HepG2 (cell line): ENCODE measurements at regions not wholly inside any gene's neighbourhood (a gene's known extent, or its start where the extent isn't known, plus 50 kb on each side); places are given as distances from the start of the nearest gene placed in this dataset.

Source experiments
- EED ChIP-seq: sonication (generic); formaldehyde crosslinking; IDR thresholded peaks from 2 replicates; pipeline ENCODE4 v1.5.0; 2020; ENCODE audit warnings: mild to moderate bottlenecking, missing genetic modification reagents
- ELF1 ChIP-seq: sonication (generic); formaldehyde crosslinking; IDR thresholded peaks from 2 replicates; pipeline ENCODE4 v1.4.0; 2020; ENCODE audit warnings: missing genetic modification reagents
- MAFG ChIP-seq: sonication (generic); formaldehyde crosslinking; IDR thresholded peaks from 2 replicates; pipeline ENCODE4 v1.5.1; 2020; ENCODE audit warnings: mild to moderate bottlenecking, missing genetic modification reagents
- PHF20 ChIP-seq: sonication (generic); formaldehyde crosslinking; IDR thresholded peaks from 2 replicates; pipeline ENCODE4 v1.5.0; 2020; ENCODE audit warnings: mild to moderate bottlenecking, missing genetic modification reagents
- POLR2AphosphoS5 ChIP-seq: IDR thresholded peaks from 2 replicates; pipeline ENCODE4 v1.6.1; 2012; ENCODE audit warnings: low read depth, low read length
- RFX5 ChIP-seq: IDR thresholded peaks from 2 replicates; pipeline ENCODE4 v1.6.1; 2011; ENCODE audit warnings: low read depth, low read length, improper control_type of control experiment
- SMC3 ChIP-seq: IDR thresholded peaks from 2 replicates; pipeline ENCODE4 v1.6.1; 2011; ENCODE audit warnings: low read length, improper control_type of control experiment
- ZNF251 ChIP-seq: sonication (generic); formaldehyde crosslinking; IDR thresholded peaks from 2 replicates; pipeline ENCODE4 v1.9.0; 2021; ENCODE audit warnings: mild to moderate bottlenecking, missing genetic modification reagents
- ZNF879 ChIP-seq: sonication (generic); formaldehyde crosslinking; IDR thresholded peaks from 2 replicates; pipeline ENCODE4 v1.8.1; 2023; ENCODE audit warnings: missing genetic modification reagents
- TF ChIP-seq, protein P1 (sequence below): sonication (generic); formaldehyde crosslinking; IDR thresholded peaks from 2 replicates; pipeline ENCODE4 v1.5.0; 2020; ENCODE audit warnings: mild to moderate bottlenecking, missing genetic modification reagents, moderate library complexity
- TF ChIP-seq, protein P2 (sequence below): sonication (generic); formaldehyde crosslinking; IDR thresholded peaks from 2 replicates; pipeline ENCODE4 v1.5.1; 2020; ENCODE audit warnings: missing genetic modification reagents, mild to moderate bottlenecking, borderline replicate concordance

DNA sequence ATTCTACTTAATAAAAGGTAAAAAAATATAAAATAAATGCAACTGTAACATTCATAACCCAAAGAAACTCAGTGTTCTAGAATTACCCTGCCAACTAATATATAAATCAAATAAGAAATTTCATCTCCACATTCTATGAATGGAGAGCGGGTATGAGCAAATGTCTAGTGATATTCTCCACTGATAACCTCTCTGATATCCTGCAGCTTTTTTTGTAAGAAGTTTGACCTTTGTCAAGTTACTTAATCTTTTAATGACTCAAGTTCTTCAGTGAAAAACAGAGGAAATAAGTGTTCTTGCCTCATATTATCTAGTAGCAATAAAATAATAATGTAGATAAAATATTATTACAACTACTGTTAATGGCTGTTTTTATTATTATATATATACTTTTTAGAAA is 1275.6 kb upstream of the CDH9 start:
- TF ChIP-seq ZNF251 (CRISPR knock-in tag) = no peak
- TF ChIP-seq, protein P1, sequence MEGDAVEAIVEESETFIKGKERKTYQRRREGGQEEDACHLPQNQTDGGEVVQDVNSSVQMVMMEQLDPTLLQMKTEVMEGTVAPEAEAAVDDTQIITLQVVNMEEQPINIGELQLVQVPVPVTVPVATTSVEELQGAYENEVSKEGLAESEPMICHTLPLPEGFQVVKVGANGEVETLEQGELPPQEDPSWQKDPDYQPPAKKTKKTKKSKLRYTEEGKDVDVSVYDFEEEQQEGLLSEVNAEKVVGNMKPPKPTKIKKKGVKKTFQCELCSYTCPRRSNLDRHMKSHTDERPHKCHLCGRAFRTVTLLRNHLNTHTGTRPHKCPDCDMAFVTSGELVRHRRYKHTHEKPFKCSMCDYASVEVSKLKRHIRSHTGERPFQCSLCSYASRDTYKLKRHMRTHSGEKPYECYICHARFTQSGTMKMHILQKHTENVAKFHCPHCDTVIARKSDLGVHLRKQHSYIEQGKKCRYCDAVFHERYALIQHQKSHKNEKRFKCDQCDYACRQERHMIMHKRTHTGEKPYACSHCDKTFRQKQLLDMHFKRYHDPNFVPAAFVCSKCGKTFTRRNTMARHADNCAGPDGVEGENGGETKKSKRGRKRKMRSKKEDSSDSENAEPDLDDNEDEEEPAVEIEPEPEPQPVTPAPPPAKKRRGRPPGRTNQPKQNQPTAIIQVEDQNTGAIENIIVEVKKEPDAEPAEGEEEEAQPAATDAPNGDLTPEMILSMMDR = no peak
- TF ChIP-seq ZNF879 (CRISPR knock-in tag) = no peak
- TF ChIP-seq PHF20 (CRISPR knock-in tag) = no peak
- TF ChIP-seq POLR2AphosphoS5 = no peak
- TF ChIP-seq RFX5 = no peak
- no peak for TF ChIP-seq EED (CRISPR knock-in tag)
- TF ChIP-seq ELF1 (CRISPR knock-in tag) = no peak
- no peak for TF ChIP-seq SMC3
- TF ChIP-seq MAFG (CRISPR knock-in tag) = no peak
- TF ChIP-seq, protein P2, sequence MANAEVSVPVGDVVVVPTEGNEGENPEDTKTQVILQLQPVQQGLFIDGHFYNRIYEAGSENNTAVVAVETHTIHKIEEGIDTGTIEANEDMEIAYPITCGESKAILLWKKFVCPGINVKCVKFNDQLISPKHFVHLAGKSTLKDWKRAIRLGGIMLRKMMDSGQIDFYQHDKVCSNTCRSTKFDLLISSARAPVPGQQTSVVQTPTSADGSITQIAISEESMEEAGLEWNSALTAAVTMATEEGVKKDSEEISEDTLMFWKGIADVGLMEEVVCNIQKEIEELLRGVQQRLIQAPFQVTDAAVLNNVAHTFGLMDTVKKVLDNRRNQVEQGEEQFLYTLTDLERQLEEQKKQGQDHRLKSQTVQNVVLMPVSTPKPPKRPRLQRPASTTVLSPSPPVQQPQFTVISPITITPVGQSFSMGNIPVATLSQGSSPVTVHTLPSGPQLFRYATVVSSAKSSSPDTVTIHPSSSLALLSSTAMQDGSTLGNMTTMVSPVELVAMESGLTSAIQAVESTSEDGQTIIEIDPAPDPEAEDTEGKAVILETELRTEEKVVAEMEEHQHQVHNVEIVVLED (CRISPR knock-in tag) = no peak
